ENCODE measurements at regions not wholly inside any gene's neighbourhood (a gene's known extent, or its start where the extent isn't known, plus 50 kb on each side); places are given as distances from the start of the nearest gene placed in this dataset.

DNA sequence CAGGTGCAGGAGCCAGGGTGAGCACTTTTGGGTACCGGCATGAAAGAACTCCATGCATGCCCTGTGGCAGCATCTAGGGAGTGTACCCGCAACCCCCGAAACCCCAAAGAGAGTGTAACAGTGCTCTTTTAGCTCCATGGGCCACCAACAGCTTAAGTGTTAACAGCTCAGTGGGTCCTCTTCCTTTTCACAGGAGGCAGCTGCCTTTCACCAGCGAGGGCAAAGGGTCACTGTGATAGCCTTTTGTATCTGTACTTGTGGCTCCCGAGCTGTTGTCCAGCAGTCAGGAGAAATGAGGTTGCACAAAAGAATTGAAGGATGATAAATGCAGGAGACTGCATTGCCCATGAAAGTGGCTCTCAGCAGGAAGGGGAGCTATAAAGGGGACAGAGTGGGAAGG lies 1166.3 kb upstream of the ACVR2A start:
- TF ChIP-seq, protein P1, sequence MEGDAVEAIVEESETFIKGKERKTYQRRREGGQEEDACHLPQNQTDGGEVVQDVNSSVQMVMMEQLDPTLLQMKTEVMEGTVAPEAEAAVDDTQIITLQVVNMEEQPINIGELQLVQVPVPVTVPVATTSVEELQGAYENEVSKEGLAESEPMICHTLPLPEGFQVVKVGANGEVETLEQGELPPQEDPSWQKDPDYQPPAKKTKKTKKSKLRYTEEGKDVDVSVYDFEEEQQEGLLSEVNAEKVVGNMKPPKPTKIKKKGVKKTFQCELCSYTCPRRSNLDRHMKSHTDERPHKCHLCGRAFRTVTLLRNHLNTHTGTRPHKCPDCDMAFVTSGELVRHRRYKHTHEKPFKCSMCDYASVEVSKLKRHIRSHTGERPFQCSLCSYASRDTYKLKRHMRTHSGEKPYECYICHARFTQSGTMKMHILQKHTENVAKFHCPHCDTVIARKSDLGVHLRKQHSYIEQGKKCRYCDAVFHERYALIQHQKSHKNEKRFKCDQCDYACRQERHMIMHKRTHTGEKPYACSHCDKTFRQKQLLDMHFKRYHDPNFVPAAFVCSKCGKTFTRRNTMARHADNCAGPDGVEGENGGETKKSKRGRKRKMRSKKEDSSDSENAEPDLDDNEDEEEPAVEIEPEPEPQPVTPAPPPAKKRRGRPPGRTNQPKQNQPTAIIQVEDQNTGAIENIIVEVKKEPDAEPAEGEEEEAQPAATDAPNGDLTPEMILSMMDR (IDR thresholded peaks at IDR 0.05), result no peak
- TF ChIP-seq POLR2A (IDR thresholded peaks at IDR 0.05), result no peak
